Sigmoid colon (tissue), 4 donors: ENCODE measurements at regions not wholly inside any gene's neighbourhood (a gene's known extent, or its start where the extent isn't known, plus 50 kb on each side); places are given as distances from the start of the nearest gene placed in this dataset.

Experiments used
- CTCF ChIP-seq, 4 experiments: fragments of 450-650 bp in 3 of 4; fragments of 200-600 bp in 1 of 4; IDR thresholded peaks; one replicate each; pipeline ENCODE4 v1.5.1; 2016 to 2019; ENCODE audit warnings: antibody characterized with exemption in 4 of 4, mild to moderate bottlenecking in 3 of 4, moderate library complexity in 2 of 4
- POLR2AphosphoS5 ChIP-seq, 4 donors: sonication (generic); formaldehyde crosslinking; IDR thresholded peaks; one replicate each; pipeline ENCODE4 v1.6.1; 2017; ENCODE audit warnings: antibody characterized with exemption in 4 of 4

DNA sequence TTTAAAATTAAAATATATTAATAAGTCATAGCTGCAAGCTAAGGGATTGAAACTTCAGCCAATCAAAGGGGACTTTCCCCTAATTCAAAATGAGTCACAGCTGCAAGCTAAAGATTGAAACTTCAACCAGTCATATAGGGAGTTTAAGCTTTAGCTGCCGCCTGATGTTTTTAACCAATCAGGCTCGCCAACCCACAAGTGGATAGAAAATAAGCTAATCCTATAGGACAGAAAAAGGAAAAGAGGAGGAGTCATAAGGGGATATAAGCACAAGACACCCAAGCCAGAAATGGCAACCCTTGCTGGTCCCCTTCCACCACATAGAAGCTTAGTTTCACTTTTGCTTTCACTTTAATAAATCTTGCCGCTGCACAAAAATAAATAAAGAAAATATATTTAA is 1154.6 kb downstream of the GALC start:
- TF ChIP-seq CTCF (IDR thresholded peaks at IDR 0.05) (no peak), POLR2AphosphoS5 (IDR thresholded peaks at IDR 0.05) (no peak)
